ENCODE measurements at regions not wholly inside any gene's neighbourhood (a gene's known extent, or its start where the extent isn't known, plus 50 kb on each side); places are given as distances from the start of the nearest gene placed in this dataset.

GRCh38 chr4:22991576-22991975 lies 298.8 kb downstream of the GBA3 start:
- H2BK15ac ChIP-seq (ENCODE audit: low read depth, low read length), result no peak overlapping the region
- no peak overlapping the region for H3K4me3 ChIP-seq (ENCODE audit: insufficient read depth, low read depth, low read length)
- no peak overlapping the region for H3K9ac ChIP-seq (ENCODE audit: low read depth, low read length)
- WGBS, 2 experiments (ENCODE audit: extremely low coverage in 2 of 2, insufficient read length in 1 of 2), result no CpG with 5 or more reads among the region's 1 CpG
- no peak overlapping the region for H3K14ac ChIP-seq (replicated peaks; ENCODE audit: low read depth, low read length)
- ChIA-PET CTCF (no interaction called here), POLR2A (ENCODE audit: unreplicated experiment) (no interaction called here)
- no peak overlapping the region for H2BK120ac ChIP-seq (ENCODE audit: low read depth, low read length)
- no peak overlapping the region for H2AK9ac ChIP-seq (replicated peaks; ENCODE audit: low read depth, low read length, poor library complexity)
- BruUV-seq (replicated peaks), result no TSS peak
- no peak overlapping the region for H2BK20ac ChIP-seq (ENCODE audit: low read depth, low read length)
- no peaks in the 10 kb centered on the region for H3K36me3 ChIP-seq (ENCODE audit: control insufficient read depth, insufficient read depth, low read length)
- no peaks in the 10 kb centered on the region for H3K9me1 ChIP-seq (ENCODE audit: insufficient read depth, low read length)
- no peak overlapping the region for H4K5ac ChIP-seq (ENCODE audit: low read depth, low read length)
- H4K91ac ChIP-seq (ENCODE audit: insufficient read depth, low read depth, low read length), result no peak overlapping the region
- intact Hi-C loops (cut with micrococcal nuclease) (no loop called here), dilution Hi-C loops (cut with HindIII; ENCODE audit: low sequenced_read_pairs, unreplicated experiment) (no loop called here), in situ Hi-C loops (cut with MboI; ENCODE audit: low sequenced_read_pairs) (no loop called here)
- no peaks in the 10 kb centered on the region; the same call in none of the 2 replicates for H3K9me3 ChIP-seq (ENCODE audit: control insufficient read depth, insufficient read depth, low read length)
- ATAC-seq (ENCODE audit: low read depth) (no peak), DNase-seq (no peak)
- no peak overlapping the region for H3K4ac ChIP-seq (ENCODE audit: low read depth, low read length)
- no peaks in the 10 kb centered on the region for H3K4me1 ChIP-seq (ENCODE audit: control insufficient read depth, insufficient read depth, low read length)
- H4K20me1 ChIP-seq (ENCODE audit: insufficient read depth, low read length), result no peaks in the 10 kb centered on the region
- no peak overlapping the region for H3K56ac ChIP-seq (ENCODE audit: extremely low read depth, insufficient read depth, low read length)
- no peak overlapping the region for H2AK5ac ChIP-seq (ENCODE audit: low read depth, low read length)
- H3K23ac ChIP-seq (ENCODE audit: low read depth, low read length), result no peak overlapping the region
- H2BK5ac ChIP-seq (ENCODE audit: low read depth, low read length, poor library complexity, severe bottlenecking), result no peak overlapping the region
- no peak overlapping the region for H2AFZ ChIP-seq (replicated peaks; ENCODE audit: low read length, poor library complexity)
- no peak overlapping the region for H3K18ac ChIP-seq (ENCODE audit: low read depth, low read length)
- TF ChIP-seq CHD1 (IDR thresholded peaks at IDR 0.05; ENCODE audit: low read depth, low read length) (no peak), MAFK (IDR thresholded peaks at IDR 0.05; ENCODE audit: low read depth, low read length) (no peak), NFE2L2 (IDR thresholded peaks at IDR 0.05; ENCODE audit: low read depth, low read length) (no peak), USF2 (IDR thresholded peaks at IDR 0.05; ENCODE audit: low read depth, low read length) (no peak), POLR2A (IDR thresholded peaks at IDR 0.05; ENCODE audit: low read depth, low read length) (no peak), RFX5 (IDR thresholded peaks at IDR 0.05; ENCODE audit: low read depth, low read length) (no peak), FOS (IDR thresholded peaks at IDR 0.05; ENCODE audit: low read depth, low read length) (no peak), MXI1 (IDR thresholded peaks at IDR 0.05; ENCODE audit: borderline replicate concordance, low read depth, low read length) (no peak), MAZ (IDR thresholded peaks at IDR 0.05; ENCODE audit: borderline replicate concordance, low read depth, low read length) (no peak), CTCF (conservative IDR thresholded peaks at IDR 0.05; ENCODE audit: low read depth, low read length) (no peak), SMC3 (IDR thresholded peaks at IDR 0.05; ENCODE audit: low read depth, low read length) (no peak), RAD21 (IDR thresholded peaks at IDR 0.05; ENCODE audit: low read length) (no peak), CEBPB (IDR thresholded peaks at IDR 0.05; ENCODE audit: low read depth, low read length) (no peak), BHLHE40 (IDR thresholded peaks at IDR 0.05; ENCODE audit: low read depth, low read length) (no peak), RCOR1 (IDR thresholded peaks at IDR 0.05; ENCODE audit: insufficient replicate concordance, low read length) (no peak)
- H3K4me2 ChIP-seq (ENCODE audit: low read depth, low read length), result no peak overlapping the region
- no peaks in the 10 kb centered on the region for H3K27me3 ChIP-seq (ENCODE audit: control insufficient read depth, insufficient read depth, low read length)
- no peak overlapping the region for H4K8ac ChIP-seq (ENCODE audit: low read depth in 2 of 2, low read length in 2 of 2)
- no peaks in the 10 kb centered on the region for H3K79me1 ChIP-seq (ENCODE audit: low read depth in 1 of 2, low read length in 2 of 2)
- no peak overlapping the region for H3K27ac ChIP-seq (ENCODE audit: insufficient read depth, low read length)
